BLaER1 (cell line): ENCODE measurements at regions not wholly inside any gene's neighbourhood (a gene's known extent, or its start where the extent isn't known, plus 50 kb on each side); places are given as distances from the start of the nearest gene placed in this dataset.

Experiments used
- H3K27ac ChIP-seq: shearing (Covaris generic); formaldehyde crosslinking; 2 replicates; pipeline ENCODE4 v1.8.1; 2022
- H3K27me3 ChIP-seq: shearing (Covaris generic); formaldehyde crosslinking; 2 replicates; pipeline ENCODE4 v1.8.1; 2022
- H3K36me3 ChIP-seq: shearing (Covaris generic); formaldehyde crosslinking; 2 replicates; pipeline ENCODE4 v1.8.1; 2022
- H3K4me1 ChIP-seq: shearing (Covaris generic); formaldehyde crosslinking; 2 replicates; pipeline ENCODE4 v1.8.1; 2022
- H3K4me2 ChIP-seq: shearing (Covaris generic); formaldehyde crosslinking; 2 replicates; pipeline ENCODE4 v1.8.1; 2022
- H3K4me3 ChIP-seq: shearing (Covaris generic); formaldehyde crosslinking; 2 replicates; pipeline ENCODE4 v1.8.1; 2022
- H3K9ac ChIP-seq: shearing (Covaris generic); formaldehyde crosslinking; 2 replicates; pipeline ENCODE4 v1.8.1; 2022
- H3K9me3 ChIP-seq: shearing (Covaris generic); formaldehyde crosslinking; 2 replicates; pipeline ENCODE4 v1.8.1; 2022
- H4K20me1 ChIP-seq: shearing (Covaris generic); formaldehyde crosslinking; 2 replicates; pipeline ENCODE4 v1.8.1; 2022
- Cebpa-rat ChIP-seq: shearing (Covaris generic); IDR thresholded peaks from 2 replicates; pipeline ENCODE4 v1.8.1; 2022

- Histone ChIP-seq H4K20me1 (no peaks in the 10 kb centered on the region), H3K4me1 (peaks cover 8% of the 10 kb centered on the region; the same call in 1 of the 2 replicates), H3K36me3 (no peaks in the 10 kb centered on the region), H3K4me3 (no peak overlapping the region), H3K9ac (no peak overlapping the region), H3K9me3 (no peaks in the 10 kb centered on the region), H3K27ac (no peak overlapping the region), H3K4me2 (no peak overlapping the region), H3K27me3 (no peaks in the 10 kb centered on the region)
- no peak for TF ChIP-seq Cebpa-rat
Measured at GRCh38 chr18:78732273-78733210, 247.1 kb upstream of the SALL3 start.

GRCh38 chr18:78733762-78734613 lies 245.6 kb upstream of the SALL3 start:
- Histone ChIP-seq H3K27ac (no peak overlapping the region), H3K9me3 (no peaks in the 10 kb centered on the region), H3K36me3 (no peaks in the 10 kb centered on the region), H3K9ac (no peak overlapping the region), H3K4me2 (no peak overlapping the region), H3K4me3 (no peak overlapping the region), H3K27me3 (no peaks in the 10 kb centered on the region), H4K20me1 (no peaks in the 10 kb centered on the region), H3K4me1 (peaks cover 8% of the 10 kb centered on the region; the same call in 1 of the 2 replicates)
- TF ChIP-seq Cebpa-rat: no peak

GRCh38 chr18:78734614-78734945 lies 245.0 kb upstream of the SALL3 start:
- TF ChIP-seq Cebpa-rat: no peak
- Histone ChIP-seq H3K9me3 (no peaks in the 10 kb centered on the region), H3K36me3 (no peaks in the 10 kb centered on the region), H3K27me3 (no peaks in the 10 kb centered on the region), H4K20me1 (no peaks in the 10 kb centered on the region), H3K4me2 (no peak overlapping the region), H3K4me1 (peaks cover 8% of the 10 kb centered on the region; the same call in 1 of the 2 replicates), H3K4me3 (no peak overlapping the region), H3K9ac (no peak overlapping the region), H3K27ac (no peak overlapping the region)

GRCh38 chr18:78735131-78736014 lies 244.2 kb upstream of the SALL3 start:
- H3K27me3 ChIP-seq: no peaks in the 10 kb centered on the region
- H3K36me3 ChIP-seq: no peaks in the 10 kb centered on the region
- peaks cover 8% of the 10 kb centered on the region; the same call in 1 of the 2 replicates for H3K4me1 ChIP-seq
- H3K9me3 ChIP-seq: no peaks in the 10 kb centered on the region
- H3K4me3 ChIP-seq: no peak overlapping the region
- H3K27ac ChIP-seq: no peak overlapping the region
- no peak overlapping the region for H3K4me2 ChIP-seq
- no peaks in the 10 kb centered on the region for H4K20me1 ChIP-seq
- TF ChIP-seq Cebpa-rat: no peak
- no peak overlapping the region for H3K9ac ChIP-seq

GRCh38 chr18:78736015-78736690 lies 243.5 kb upstream of the SALL3 start:
- H3K9ac ChIP-seq: no peak overlapping the region
- no peak overlapping the region for H3K27ac ChIP-seq
- no peak for TF ChIP-seq Cebpa-rat
- H3K9me3 ChIP-seq: no peaks in the 10 kb centered on the region
- H3K27me3 ChIP-seq: no peaks in the 10 kb centered on the region
- H3K4me3 ChIP-seq: no peak overlapping the region
- no peak overlapping the region for H3K4me2 ChIP-seq
- H3K4me1 ChIP-seq: peaks cover 8% of the 10 kb centered on the region; the same call in 1 of the 2 replicates
- H3K36me3 ChIP-seq: no peaks in the 10 kb centered on the region
- H4K20me1 ChIP-seq: no peaks in the 10 kb centered on the region

- H3K36me3 ChIP-seq: no peaks in the 10 kb centered on the region
- H4K20me1 ChIP-seq: no peaks in the 10 kb centered on the region
- H3K9ac ChIP-seq: no peak overlapping the region
- no peak for TF ChIP-seq Cebpa-rat
- no peaks in the 10 kb centered on the region for H3K27me3 ChIP-seq
- no peak overlapping the region for H3K4me3 ChIP-seq
- H3K27ac ChIP-seq: no peak overlapping the region
- H3K4me1 ChIP-seq: peaks cover 8% of the 10 kb centered on the region; the same call in 1 of the 2 replicates
- no peak overlapping the region for H3K4me2 ChIP-seq
- no peaks in the 10 kb centered on the region for H3K9me3 ChIP-seq
Measured at GRCh38 chr18:78737006-78737915, 242.4 kb upstream of the SALL3 start.

GRCh38 chr18:78738076-78738690 lies 241.4 kb upstream of the SALL3 start:
- Histone ChIP-seq H3K4me3 (no peak overlapping the region), H3K9me3 (no peaks in the 10 kb centered on the region), H4K20me1 (no peaks in the 10 kb centered on the region), H3K27me3 (no peaks in the 10 kb centered on the region), H3K9ac (no peak overlapping the region), H3K36me3 (no peaks in the 10 kb centered on the region), H3K27ac (no peak overlapping the region), H3K4me2 (no peak overlapping the region), H3K4me1 (peaks cover 8% of the 10 kb centered on the region; the same call in 1 of the 2 replicates)
- no peak for TF ChIP-seq Cebpa-rat

- H3K27me3 ChIP-seq: no peaks in the 10 kb centered on the region
- no peaks in the 10 kb centered on the region for H3K9me3 ChIP-seq
- peaks cover 8% of the 10 kb centered on the region; the same call in 1 of the 2 replicates for H3K4me1 ChIP-seq
- H3K9ac ChIP-seq: no peak overlapping the region
- H3K27ac ChIP-seq: no peak overlapping the region
- no peak overlapping the region for H3K4me3 ChIP-seq
- no peaks in the 10 kb centered on the region for H4K20me1 ChIP-seq
- no peak for TF ChIP-seq Cebpa-rat
- no peak overlapping the region for H3K4me2 ChIP-seq
- H3K36me3 ChIP-seq: no peaks in the 10 kb centered on the region
Measured at GRCh38 chr18:78739115-78739514, 240.5 kb upstream of the SALL3 start.
